Kidney capillary endothelial cell (primary cell): ENCODE measurements at regions not wholly inside any gene's neighbourhood (a gene's known extent, or its start where the extent isn't known, plus 50 kb on each side); places are given as distances from the start of the nearest gene placed in this dataset.
A peak's percentile ranks its signal among the peaks of the same experiment; 100 is the strongest.

ENCODE experiments used
- DNase-seq: peaks from one replicate; pipeline ENCODE4 v3.0.0-alpha.2; 2018; ENCODE audit warnings: low spot score

- DNase-seq, result no peak
These were observed 62.9 kb upstream of the ARG1 start for GRCh38 chr6:131510094-131510493.

DNA sequence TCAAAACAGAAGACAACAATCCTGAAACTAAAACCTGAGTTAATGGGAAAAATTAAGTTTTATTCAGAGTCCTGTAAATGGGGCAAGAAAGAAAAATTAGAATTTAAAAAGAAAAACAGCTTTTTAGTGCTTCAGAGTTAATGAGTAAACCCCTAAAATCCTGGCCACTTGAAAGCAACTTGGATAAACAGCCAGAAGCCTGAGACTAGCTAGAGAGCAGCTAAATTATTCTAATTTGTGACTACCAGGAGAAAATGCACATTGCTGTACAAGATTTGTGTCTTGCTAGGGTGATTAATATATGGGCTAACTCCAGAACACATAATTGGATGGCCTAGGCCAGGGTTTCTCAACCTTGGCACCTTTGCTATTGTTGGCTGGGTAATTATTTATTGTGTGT, 62.4 kb upstream of the ARG1 start:
- no peak for DNase-seq

GRCh38 chr6:131519670-131520436, 53.2 kb upstream of the ARG1 start:
- peak; percentile 14 for DNase-seq
